ENCODE measurements at regions not wholly inside any gene's neighbourhood (a gene's known extent, or its start where the extent isn't known, plus 50 kb on each side); places are given as distances from the start of the nearest gene placed in this dataset.
"Not testable (repeated sequence)": the region's sequence is repeated elsewhere in the genome, so short reads cannot be mapped to it uniquely, and the experiment has no call there.

DNA sequence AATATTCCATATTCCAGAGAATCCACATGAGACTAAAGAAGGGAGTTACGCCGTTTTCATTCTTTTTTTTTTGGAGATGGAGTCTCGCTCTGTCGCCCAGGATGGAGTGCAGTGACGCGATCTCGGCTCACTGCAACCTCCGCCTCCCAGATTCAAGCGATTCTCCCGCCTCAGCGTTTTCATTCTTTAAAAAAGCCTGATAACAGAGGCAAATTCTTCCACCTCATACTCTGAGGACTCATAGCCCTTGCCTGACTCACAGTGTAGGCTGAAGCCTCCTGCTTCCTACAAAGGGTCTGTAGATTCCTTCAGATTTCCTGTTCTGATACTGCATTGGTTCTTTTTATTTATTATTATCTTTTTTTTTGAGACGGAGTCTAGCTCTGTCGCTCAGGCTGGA, 210.5 kb downstream of the SH3BGRL start:
- Mint-ChIP-seq H3K27ac (no peak overlapping the region), H3K36me3 (ENCODE audit: low read depth) (no peaks in the 10 kb centered on the region), H3K27me3 (no peaks in the 10 kb centered on the region), H3K9me3 (no peaks in the 10 kb centered on the region), H3K4me1 (no peaks in the 10 kb centered on the region), H3K4me3 (no peak overlapping the region)
- intact Hi-C loops (cut with micrococcal nuclease): no loop called here
- CTCF ChIA-PET: no interaction called here
- POLR2A ChIA-PET: no interaction called here
- TF ChIP-seq, protein P1, sequence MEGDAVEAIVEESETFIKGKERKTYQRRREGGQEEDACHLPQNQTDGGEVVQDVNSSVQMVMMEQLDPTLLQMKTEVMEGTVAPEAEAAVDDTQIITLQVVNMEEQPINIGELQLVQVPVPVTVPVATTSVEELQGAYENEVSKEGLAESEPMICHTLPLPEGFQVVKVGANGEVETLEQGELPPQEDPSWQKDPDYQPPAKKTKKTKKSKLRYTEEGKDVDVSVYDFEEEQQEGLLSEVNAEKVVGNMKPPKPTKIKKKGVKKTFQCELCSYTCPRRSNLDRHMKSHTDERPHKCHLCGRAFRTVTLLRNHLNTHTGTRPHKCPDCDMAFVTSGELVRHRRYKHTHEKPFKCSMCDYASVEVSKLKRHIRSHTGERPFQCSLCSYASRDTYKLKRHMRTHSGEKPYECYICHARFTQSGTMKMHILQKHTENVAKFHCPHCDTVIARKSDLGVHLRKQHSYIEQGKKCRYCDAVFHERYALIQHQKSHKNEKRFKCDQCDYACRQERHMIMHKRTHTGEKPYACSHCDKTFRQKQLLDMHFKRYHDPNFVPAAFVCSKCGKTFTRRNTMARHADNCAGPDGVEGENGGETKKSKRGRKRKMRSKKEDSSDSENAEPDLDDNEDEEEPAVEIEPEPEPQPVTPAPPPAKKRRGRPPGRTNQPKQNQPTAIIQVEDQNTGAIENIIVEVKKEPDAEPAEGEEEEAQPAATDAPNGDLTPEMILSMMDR (IDR thresholded peaks at IDR 0.05): no peak
- ATAC-seq (ENCODE audit: low read depth): no peak
- DNase-seq: no peak

DNA sequence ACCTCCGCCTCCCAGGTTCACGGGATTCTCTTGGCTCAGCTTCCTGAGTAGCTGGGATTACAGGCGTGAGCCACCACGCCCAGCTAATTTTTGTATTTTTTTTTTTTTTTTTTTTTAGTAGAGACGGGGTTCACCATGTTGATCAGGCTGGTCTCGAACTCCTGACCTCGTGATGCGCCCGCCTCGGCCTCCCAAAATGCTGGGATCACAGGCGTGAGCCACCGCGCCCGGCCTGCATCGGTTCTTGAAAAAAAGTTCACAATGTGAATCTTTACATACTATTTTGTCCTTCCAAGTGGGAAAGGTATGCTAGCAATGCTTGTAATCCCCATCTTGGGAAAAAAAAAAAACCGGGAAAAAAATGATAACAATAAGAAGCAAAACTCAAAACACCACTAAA, 211.0 kb downstream of the SH3BGRL start:
- ATAC-seq (ENCODE audit: low read depth); H3K36me3 Mint-ChIP-seq (ENCODE audit: low read depth); intact Hi-C loops (cut with micrococcal nuclease); CTCF ChIA-PET; H3K4me1 Mint-ChIP-seq; H3K27me3 Mint-ChIP-seq; H3K9me3 Mint-ChIP-seq; DNase-seq; POLR2A ChIA-PET; H3K27ac Mint-ChIP-seq; H3K4me3 Mint-ChIP-seq: not testable (repeated sequence)

DNA sequence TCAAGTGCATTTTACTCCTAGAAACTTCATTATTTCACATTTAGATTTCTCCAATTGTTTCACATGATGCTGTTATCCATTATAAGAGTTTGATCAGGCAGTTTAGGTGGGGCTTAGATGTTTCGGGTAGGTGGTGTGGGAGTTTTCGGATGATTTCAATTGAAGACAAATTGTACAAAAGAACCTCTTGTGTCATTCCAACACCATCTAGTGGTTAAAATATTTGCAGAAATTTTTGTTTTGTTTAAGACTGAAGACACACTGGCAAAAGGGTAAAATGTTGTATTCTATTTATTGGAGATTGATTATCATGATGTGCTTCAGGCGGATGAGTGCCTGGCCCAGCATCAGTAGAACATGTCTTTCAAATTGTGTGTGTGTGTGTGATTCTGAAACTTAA, 212.7 kb downstream of the SH3BGRL start:
- POLR2A ChIA-PET: no interaction called here
- DNase-seq (no peak), ATAC-seq (ENCODE audit: low read depth) (no peak)
- Mint-ChIP-seq H3K36me3 (ENCODE audit: low read depth) (no peaks in the 10 kb centered on the region), H3K9me3 (no peaks in the 10 kb centered on the region), H3K4me1 (no peaks in the 10 kb centered on the region), H3K27me3 (no peaks in the 10 kb centered on the region), H3K4me3 (no peak overlapping the region), H3K27ac (no peak overlapping the region)
- TF ChIP-seq, protein P1 (IDR thresholded peaks at IDR 0.05): no peak
- intact Hi-C loops (cut with micrococcal nuclease): no loop called here
- CTCF ChIA-PET: no interaction called here
